Psoas muscle (tissue), 7 donors: ENCODE measurements at regions not wholly inside any gene's neighbourhood (a gene's known extent, or its start where the extent isn't known, plus 50 kb on each side); places are given as distances from the start of the nearest gene placed in this dataset.
A peak's percentile ranks its signal among the peaks of the same experiment; 100 is the strongest.
"Not testable (repeated sequence)": the region's sequence is repeated elsewhere in the genome, so short reads cannot be mapped to it uniquely, and the experiment has no call there.

Experiments used
- ATAC-seq, 4 donors: fragments of 200-7000 bp; cut with Tn5 transposase; one replicate each; pipeline ENCODE4 v1.9.1; 2020; ENCODE audit warnings: moderate library complexity in 3 of 4, mild to moderate bottlenecking in 2 of 4
- DNase-seq, 2 donors: peaks; one replicate each; pipeline ENCODE4 v3.0.0-alpha.2; 2020
- H3K27ac ChIP-seq: fragments of 200-600 bp; one replicate; pipeline ENCODE4 v1.8.0; 2022
- H3K27me3 ChIP-seq, 3 donors: fragments of 200-600 bp in 1 of 3; one replicate each; pipeline versions ENCODE4 v1.6.1 to v1.8.0; 2013 to 2022; ENCODE audit warnings: low read length in 2 of 3, mild to moderate bottlenecking in 2 of 3, moderate library complexity in 1 of 3; ENCODE audit not compliant: insufficient read depth in 3 of 3
- H3K36me3 ChIP-seq, 2 donors: fragments of 200-600 bp in 1 of 2; one replicate each; pipeline versions ENCODE4 v1.6.1 to v1.8.0; 2013 to 2022; ENCODE audit warnings: low read depth in 1 of 2, mild to moderate bottlenecking in 1 of 2, moderate library complexity in 1 of 2; ENCODE audit not compliant: insufficient read depth in 1 of 2
- H3K4me1 ChIP-seq: fragments of 200-600 bp; one replicate; pipeline ENCODE4 v1.8.0; 2022
- H3K4me3 ChIP-seq: fragments of 200-600 bp; one replicate; pipeline ENCODE4 v1.8.0; 2022; ENCODE audit warnings: mild to moderate bottlenecking
- H3K9me3 ChIP-seq: fragments of 200-600 bp; one replicate; pipeline ENCODE4 v1.8.0; 2022
- CTCF ChIP-seq: fragments of 200-600 bp; IDR thresholded peaks from one replicate; pipeline ENCODE4 v1.8.0; 2022; ENCODE audit warnings: antibody characterized with exemption
- WGBS, 3 donors: extraction: QIAGEN DNeasy Blood & Tissue Kit; methylation state at CpG; one replicate each; pipeline versions ENCODE4 v1.1.6 to v1.1.7; 2013; 5-methylcytosine and 5-hydroxymethylcytosine counted together
- intact Hi-C, 2 donors: fragments of 100-400 bp; cut with DNase I; formaldehyde crosslinking; loops; one replicate each; pipeline versions ENCODE4 v1.11.0 to v1.14.2; 2022
- donor health status: healthy with polysubstance abuse.
- donor health status: DM: no; HTN: no; CAD: no; lungs with moderate emphysema.
- donor health status: Bipolar disorder and iron deficiency.
- donor health status: healthy.
- donor health status: DM: yes; HTN: yes; CAD: no.
- donor health status: DM: no; HTN: no; CAD: no.
- donor health status: DM: yes; HTN: yes; CAD: no.

GRCh38 chr13:90483906-90484305 lies 863.6 kb upstream of the MIR17HG start:
- intact Hi-C loops: no loop called here
- WGBS, 3 donors: 89 to 93% (median 93%) methylated on average over 1 of the region's 1 CpG
- H3K4me3 ChIP-seq: no peak overlapping the region
- H3K27ac ChIP-seq: no peak overlapping the region
- no peaks in the 10 kb centered on the region for H3K27me3 ChIP-seq
- H3K9me3 ChIP-seq: no peaks in the 10 kb centered on the region
- TF ChIP-seq CTCF: no peak
- H3K4me1 ChIP-seq: no peaks in the 10 kb centered on the region
- ATAC-seq: no peak
- no peaks in the 10 kb centered on the region for H3K36me3 ChIP-seq
- no peak for DNase-seq

- no peaks in the 10 kb centered on the region for H3K36me3 ChIP-seq
- DNase-seq (no peak), ATAC-seq (peak in 1 of 4 donors; percentile 25)
- H3K4me3 ChIP-seq: no peak overlapping the region
- TF ChIP-seq CTCF: no peak
- H3K9me3 ChIP-seq: no peaks in the 10 kb centered on the region
- no peak overlapping the region for H3K27ac ChIP-seq
- H3K27me3 ChIP-seq: no peaks in the 10 kb centered on the region
- H3K4me1 ChIP-seq: no peaks in the 10 kb centered on the region
- intact Hi-C loops: no loop called here
Measured at GRCh38 chr13:90485436-90485835, 862.1 kb upstream of the MIR17HG start.

GRCh38 chr13:90492872-90493271 lies 854.6 kb upstream of the MIR17HG start:
- H3K4me1 ChIP-seq: no peaks in the 10 kb centered on the region
- H3K9me3 ChIP-seq: no peaks in the 10 kb centered on the region
- intact Hi-C loops: no loop called here
- H3K4me3 ChIP-seq: no peak overlapping the region
- no peak overlapping the region for H3K27ac ChIP-seq
- no peak for TF ChIP-seq CTCF
- H3K27me3 ChIP-seq: no peaks in the 10 kb centered on the region
- DNase-seq (no peak), ATAC-seq (no peak)
- no peaks in the 10 kb centered on the region for H3K36me3 ChIP-seq
- whole genome bisulfite sequencing, 3 donors: 86 to 93% (median 89%) methylated on average over 2 of the region's 2 CpGs

- 61 to 78% (median 76%) methylated on average over 2 of the region's 2 CpGs for WGBS, 3 donors
- Histone ChIP-seq H3K4me1 (no peaks in the 10 kb centered on the region), H3K4me3 (no peak overlapping the region), H3K36me3 (no peaks in the 10 kb centered on the region), H3K27me3 (no peaks in the 10 kb centered on the region), H3K27ac (no peak overlapping the region), H3K9me3 (no peaks in the 10 kb centered on the region)
- TF ChIP-seq CTCF: no peak
- intact Hi-C loops: no loop called here
- DNase-seq (no peak), ATAC-seq (no peak)
Measured at GRCh38 chr13:90493667-90494066, 853.8 kb upstream of the MIR17HG start.

- DNase-seq: peak in 1 of 2 donors; percentile 45
- intact Hi-C loops: not testable (repeated sequence)
Measured at GRCh38 chr13:90494849-90495248, 852.6 kb upstream of the MIR17HG start.

More at GRCh38 chr13:90494849-90495248, 852.6 kb upstream of the MIR17HG start:
- 97 to 98% (median 97%) methylated on average over 27 of the region's 27 CpGs for WGBS, 3 donors
- H3K36me3 ChIP-seq, H3K4me3 ChIP-seq, ATAC-seq, H3K9me3 ChIP-seq, H3K4me1 ChIP-seq, H3K27ac ChIP-seq, H3K27me3 ChIP-seq: not testable (repeated sequence)
